ENCODE measurements at regions not wholly inside any gene's neighbourhood (a gene's known extent, or its start where the extent isn't known, plus 50 kb on each side); places are given as distances from the start of the nearest gene placed in this dataset.

DNA sequence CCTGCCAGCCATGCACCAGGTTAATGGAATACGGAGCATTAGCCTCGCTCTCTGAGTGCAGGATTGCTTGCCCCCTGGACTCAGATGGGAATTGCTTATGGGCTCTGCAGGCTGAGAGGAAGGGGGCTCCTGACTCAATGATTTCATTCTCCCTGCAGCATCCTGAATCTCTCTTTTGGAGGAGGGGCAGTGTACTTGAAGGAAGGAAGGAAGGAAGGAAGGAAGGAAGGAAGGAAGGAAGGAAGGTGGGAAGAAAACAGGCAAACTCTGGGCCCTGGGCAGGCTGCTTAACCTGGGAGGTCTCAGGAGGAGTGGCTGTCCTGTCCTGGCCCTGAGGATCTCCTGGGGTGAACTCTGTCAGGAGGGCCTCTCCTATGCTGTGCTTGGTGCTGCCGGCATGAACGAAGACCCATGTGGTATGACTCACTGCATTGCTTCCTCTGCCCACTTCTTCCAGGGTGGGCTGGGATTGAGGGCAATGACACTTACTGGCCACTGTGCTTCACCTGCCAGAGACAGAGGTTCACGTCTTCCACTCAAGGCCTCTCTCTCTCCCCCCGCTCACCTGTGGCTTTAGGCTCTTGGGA, 257.1 kb upstream of the CSF3R start:
- TF ChIP-seq ATF3 (IDR thresholded peaks at IDR 0.05) (no peak), TAF1 (conservative IDR thresholded peaks at IDR 0.05) (no peak), FOXA2 (IDR thresholded peaks at IDR 0.05) (no peak), NR2F2 (IDR thresholded peaks at IDR 0.05) (no peak), YY1 (IDR thresholded peaks at IDR 0.05) (no peak), EGR1 (IDR thresholded peaks at IDR 0.05; ENCODE audit: low read depth in 2 of 2) (no peak), RAD21 (IDR thresholded peaks at IDR 0.05) (no peak), SP1 (IDR thresholded peaks at IDR 0.05) (no peak), MAX (IDR thresholded peaks at IDR 0.05) (no peak), RXRA (IDR thresholded peaks at IDR 0.05) (no peak)
- TF ChIP-seq, protein P1, sequence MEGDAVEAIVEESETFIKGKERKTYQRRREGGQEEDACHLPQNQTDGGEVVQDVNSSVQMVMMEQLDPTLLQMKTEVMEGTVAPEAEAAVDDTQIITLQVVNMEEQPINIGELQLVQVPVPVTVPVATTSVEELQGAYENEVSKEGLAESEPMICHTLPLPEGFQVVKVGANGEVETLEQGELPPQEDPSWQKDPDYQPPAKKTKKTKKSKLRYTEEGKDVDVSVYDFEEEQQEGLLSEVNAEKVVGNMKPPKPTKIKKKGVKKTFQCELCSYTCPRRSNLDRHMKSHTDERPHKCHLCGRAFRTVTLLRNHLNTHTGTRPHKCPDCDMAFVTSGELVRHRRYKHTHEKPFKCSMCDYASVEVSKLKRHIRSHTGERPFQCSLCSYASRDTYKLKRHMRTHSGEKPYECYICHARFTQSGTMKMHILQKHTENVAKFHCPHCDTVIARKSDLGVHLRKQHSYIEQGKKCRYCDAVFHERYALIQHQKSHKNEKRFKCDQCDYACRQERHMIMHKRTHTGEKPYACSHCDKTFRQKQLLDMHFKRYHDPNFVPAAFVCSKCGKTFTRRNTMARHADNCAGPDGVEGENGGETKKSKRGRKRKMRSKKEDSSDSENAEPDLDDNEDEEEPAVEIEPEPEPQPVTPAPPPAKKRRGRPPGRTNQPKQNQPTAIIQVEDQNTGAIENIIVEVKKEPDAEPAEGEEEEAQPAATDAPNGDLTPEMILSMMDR (IDR thresholded peaks at IDR 0.05; ENCODE audit: low read depth, low read length, missing input control), result no peak
- TF ChIP-seq, protein P2, sequence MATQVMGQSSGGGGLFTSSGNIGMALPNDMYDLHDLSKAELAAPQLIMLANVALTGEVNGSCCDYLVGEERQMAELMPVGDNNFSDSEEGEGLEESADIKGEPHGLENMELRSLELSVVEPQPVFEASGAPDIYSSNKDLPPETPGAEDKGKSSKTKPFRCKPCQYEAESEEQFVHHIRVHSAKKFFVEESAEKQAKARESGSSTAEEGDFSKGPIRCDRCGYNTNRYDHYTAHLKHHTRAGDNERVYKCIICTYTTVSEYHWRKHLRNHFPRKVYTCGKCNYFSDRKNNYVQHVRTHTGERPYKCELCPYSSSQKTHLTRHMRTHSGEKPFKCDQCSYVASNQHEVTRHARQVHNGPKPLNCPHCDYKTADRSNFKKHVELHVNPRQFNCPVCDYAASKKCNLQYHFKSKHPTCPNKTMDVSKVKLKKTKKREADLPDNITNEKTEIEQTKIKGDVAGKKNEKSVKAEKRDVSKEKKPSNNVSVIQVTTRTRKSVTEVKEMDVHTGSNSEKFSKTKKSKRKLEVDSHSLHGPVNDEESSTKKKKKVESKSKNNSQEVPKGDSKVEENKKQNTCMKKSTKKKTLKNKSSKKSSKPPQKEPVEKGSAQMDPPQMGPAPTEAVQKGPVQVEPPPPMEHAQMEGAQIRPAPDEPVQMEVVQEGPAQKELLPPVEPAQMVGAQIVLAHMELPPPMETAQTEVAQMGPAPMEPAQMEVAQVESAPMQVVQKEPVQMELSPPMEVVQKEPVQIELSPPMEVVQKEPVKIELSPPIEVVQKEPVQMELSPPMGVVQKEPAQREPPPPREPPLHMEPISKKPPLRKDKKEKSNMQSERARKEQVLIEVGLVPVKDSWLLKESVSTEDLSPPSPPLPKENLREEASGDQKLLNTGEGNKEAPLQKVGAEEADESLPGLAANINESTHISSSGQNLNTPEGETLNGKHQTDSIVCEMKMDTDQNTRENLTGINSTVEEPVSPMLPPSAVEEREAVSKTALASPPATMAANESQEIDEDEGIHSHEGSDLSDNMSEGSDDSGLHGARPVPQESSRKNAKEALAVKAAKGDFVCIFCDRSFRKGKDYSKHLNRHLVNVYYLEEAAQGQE (IDR thresholded peaks at IDR 0.05), result no peak
- TF ChIP-seq, protein P3, sequence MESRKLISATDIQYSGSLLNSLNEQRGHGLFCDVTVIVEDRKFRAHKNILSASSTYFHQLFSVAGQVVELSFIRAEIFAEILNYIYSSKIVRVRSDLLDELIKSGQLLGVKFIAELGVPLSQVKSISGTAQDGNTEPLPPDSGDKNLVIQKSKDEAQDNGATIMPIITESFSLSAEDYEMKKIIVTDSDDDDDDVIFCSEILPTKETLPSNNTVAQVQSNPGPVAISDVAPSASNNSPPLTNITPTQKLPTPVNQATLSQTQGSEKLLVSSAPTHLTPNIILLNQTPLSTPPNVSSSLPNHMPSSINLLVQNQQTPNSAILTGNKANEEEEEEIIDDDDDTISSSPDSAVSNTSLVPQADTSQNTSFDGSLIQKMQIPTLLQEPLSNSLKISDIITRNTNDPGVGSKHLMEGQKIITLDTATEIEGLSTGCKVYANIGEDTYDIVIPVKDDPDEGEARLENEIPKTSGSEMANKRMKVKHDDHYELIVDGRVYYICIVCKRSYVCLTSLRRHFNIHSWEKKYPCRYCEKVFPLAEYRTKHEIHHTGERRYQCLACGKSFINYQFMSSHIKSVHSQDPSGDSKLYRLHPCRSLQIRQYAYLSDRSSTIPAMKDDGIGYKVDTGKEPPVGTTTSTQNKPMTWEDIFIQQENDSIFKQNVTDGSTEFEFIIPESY (IDR thresholded peaks at IDR 0.05), result no peak

Data from liver (tissue), 3 donors.